ENCODE measurements at regions not wholly inside any gene's neighbourhood (a gene's known extent, or its start where the extent isn't known, plus 50 kb on each side); places are given as distances from the start of the nearest gene placed in this dataset.

GRCh38 chr15:39161096-39161495 is 419.8 kb upstream of the THBS1 start:
- no peak for DNase-seq

- DNase-seq, result no peak
These were observed 415.7 kb upstream of the THBS1 start for GRCh38 chr15:39165020-39165706.

GRCh38 chr15:39167164-39168058 is 413.5 kb upstream of the THBS1 start:
- DNase-seq, result no peak

- peak; percentile 55 for DNase-seq
These were observed 408.9 kb upstream of the THBS1 start for GRCh38 chr15:39171944-39172368.

GRCh38 chr15:39172380-39173281 is 408.2 kb upstream of the THBS1 start:
- no peak for DNase-seq

GRCh38 chr15:39173426-39173825 is 407.5 kb upstream of the THBS1 start:
- DNase-seq, result no peak

GRCh38 chr15:39174332-39174731 is 406.5 kb upstream of the THBS1 start:
- no peak for DNase-seq

- no peak for DNase-seq
These were observed 404.8 kb upstream of the THBS1 start for GRCh38 chr15:39176030-39176429.

- no peak for DNase-seq
These were observed 403.3 kb upstream of the THBS1 start for GRCh38 chr15:39177561-39177960.

GRCh38 chr15:39180030-39180429 is 400.8 kb upstream of the THBS1 start:
- DNase-seq, result no peak

GRCh38 chr15:39180483-39180933 is 400.4 kb upstream of the THBS1 start:
- no peak for DNase-seq

- DNase-seq, result no peak
These were observed 399.7 kb upstream of the THBS1 start for GRCh38 chr15:39181056-39181747.

GRCh38 chr15:39181940-39182339 is 398.9 kb upstream of the THBS1 start:
- no peak for DNase-seq

GRCh38 chr15:39183164-39183881 is 397.6 kb upstream of the THBS1 start:
- DNase-seq, result no peak

- DNase-seq, result no peak
These were observed 396.0 kb upstream of the THBS1 start for GRCh38 chr15:39184701-39185390.

- DNase-seq, result no peak
These were observed 392.6 kb upstream of the THBS1 start for GRCh38 chr15:39188314-39188713.

GRCh38 chr15:39188930-39189329 is 391.9 kb upstream of the THBS1 start:
- DNase-seq, result no peak

GRCh38 chr15:39191871-39192291 is 389.0 kb upstream of the THBS1 start:
- DNase-seq, result no peak

- DNase-seq, result no peak
These were observed 388.5 kb upstream of the THBS1 start for GRCh38 chr15:39192351-39192750.

- no peak for DNase-seq
These were observed 387.8 kb upstream of the THBS1 start for GRCh38 chr15:39192979-39193560.

- no peak for DNase-seq
These were observed 387.3 kb upstream of the THBS1 start for GRCh38 chr15:39193611-39194010.
